HepG2 (cell line): ENCODE measurements at regions not wholly inside any gene's neighbourhood (a gene's known extent, or its start where the extent isn't known, plus 50 kb on each side); places are given as distances from the start of the nearest gene placed in this dataset.

Experiments
- ATAC-seq: fragments of 200-7000 bp; cut with Tn5 transposase; 3 replicates; pipeline ENCODE4 v1.9.1; 2020; ENCODE audit warnings: mild to moderate bottlenecking, moderate library complexity
- BruUV-seq: library from RNA; stranded (reverse); fragments of 400-500 nt; replicated peaks from 2 replicates; lab custom pipeline; 2021; lab: Mats Ljungman, UMichigan
- CTCF ChIA-PET: fragments of 300-600 bp; formaldehyde crosslinking; extraction: SDS; loops from one replicate; lab custom pipeline; 2021; ENCODE audit warnings: low total read pairs, inconsistent platforms, low intra/inter-chr PET ratio; lab: Yijun Ruan, JAX
- POLR2A ChIA-PET: fragments of 350-600 bp; sonication (Branson Sonifier 250); formaldehyde crosslinking; loops from one replicate; lab custom pipeline; 2020; ENCODE audit warnings: antibody characterized with exemption, inconsistent platforms; lab: Yijun Ruan, JAX
- DNase-seq: peaks from one replicate; pipeline ENCODE4 v3.0.0-alpha.2; 2015; ENCODE audit warnings: low spot score
- FAIRE-seq: peaks from 3 replicates; lab custom pipeline; 2011; peaks lifted over from hg19 to GRCh38; lab: Jason Lieb, UNC
- H2AFZ ChIP-seq: one replicate; pipeline ENCODE4 v1.6.1; 2011; ENCODE audit warnings: low read length, inconsistent platforms
- H3K27ac ChIP-seq: fragments of 300-600 bp; 3 replicates; pipeline ENCODE4 v1.8.0; 2011; ENCODE audit warnings: mixed run types, mild to moderate bottlenecking, mixed read lengths, low read length, inconsistent platforms; ENCODE audit not compliant: insufficient read depth; ENCODE audit errors: extremely low read length
- H3K27me3 ChIP-seq, 2 experiments: fragments of 200-600 bp in 1 of 2; 2 replicates in 1 of 2; 3 replicates in 1 of 2; pipeline versions ENCODE4 v1.6.0 to v1.8.0; 2011; ENCODE audit warnings: low read length in 2 of 2, mild to moderate bottlenecking in 2 of 2, moderate library complexity in 2 of 2, inconsistent platforms in 1 of 2; ENCODE audit not compliant: insufficient read depth in 2 of 2, control insufficient read depth in 1 of 2
- H3K36me3 ChIP-seq, 2 experiments: fragments of 200-600 bp in 1 of 2; replicated peaks in 1 of 2; 2 replicates in 1 of 2; 3 replicates in 1 of 2; pipeline versions ENCODE4 v1.5.1 to v1.8.0; 2011; ENCODE audit warnings: low read length in 2 of 2, inconsistent platforms in 1 of 2; ENCODE audit not compliant: insufficient read depth in 2 of 2, control insufficient read depth in 1 of 2
- H3K4me1 ChIP-seq: 2 replicates; pipeline ENCODE4 v1.5.1; 2012; ENCODE audit warnings: low read length, inconsistent platforms; ENCODE audit not compliant: insufficient read depth
- H3K4me2 ChIP-seq: 2 replicates; pipeline ENCODE4 v1.6.0; 2011; ENCODE audit warnings: low read depth, low read length, inconsistent platforms
- H3K4me3 ChIP-seq, 3 experiments: fragments of 200-600 bp in 1 of 3; sonication (generic), shearing (Covaris generic) in 1 of 3; replicated peaks in 1 of 3; 2 replicates each; pipeline ENCODE4 v1.5.1; 2011 to 2016; ENCODE audit warnings: low read length in 3 of 3, inconsistent platforms in 2 of 3, low read depth in 2 of 3, mild to moderate bottlenecking in 2 of 3, control low read depth in 1 of 3, mixed read lengths in 1 of 3; ENCODE audit not compliant: insufficient read depth in 1 of 3
- H3K79me2 ChIP-seq: one replicate; pipeline ENCODE4 v1.6.1; 2011; ENCODE audit warnings: low read length, inconsistent platforms; ENCODE audit not compliant: insufficient read depth
- H3K9ac ChIP-seq: 2 replicates; pipeline ENCODE4 v1.6.0; 2011; ENCODE audit warnings: mild to moderate bottlenecking, low read depth, low read length, inconsistent platforms; ENCODE audit not compliant: insufficient read depth
- H3K9me3 ChIP-seq: 2 replicates; pipeline ENCODE4 v1.5.1; 2012; ENCODE audit warnings: mild to moderate bottlenecking, low read length
- H4K20me1 ChIP-seq: 2 replicates; pipeline ENCODE4 v1.6.0; 2011; ENCODE audit warnings: inconsistent platforms, mild to moderate bottlenecking, low read length, moderate library complexity; ENCODE audit not compliant: insufficient read depth
- ARNTL ChIP-seq: sonication (generic); formaldehyde crosslinking; IDR thresholded peaks from 2 replicates; pipeline ENCODE4 v1.4.0; 2020; ENCODE audit warnings: mild to moderate bottlenecking, missing genetic modification reagents
- HMGXB4 ChIP-seq, 2 experiments: sonication (generic) in 1 of 2; formaldehyde crosslinking in 1 of 2; IDR thresholded peaks; 2 replicates each; pipeline versions ENCODE4 v1.4.0 to v1.6.1; 2018 to 2020; ENCODE audit warnings: missing genetic modification reagents in 2 of 2, borderline replicate concordance in 1 of 2, low read depth in 1 of 2, mild to moderate bottlenecking in 1 of 2, missing biosample characterization in 1 of 2
- HNRNPLL ChIP-seq: fragments of 200-400 bp; formaldehyde crosslinking; IDR thresholded peaks from 2 replicates; pipeline ENCODE4 v1.6.1; 2017; ENCODE audit warnings: mild to moderate bottlenecking, low read depth, low read length; ENCODE audit not compliant: poor library complexity, severe bottlenecking
- HOMEZ ChIP-seq: IDR thresholded peaks from 2 replicates; pipeline ENCODE4 v1.6.1; 2016; ENCODE audit warnings: low read depth
- KDM1A ChIP-seq: IDR thresholded peaks from 2 replicates; pipeline ENCODE4 v1.6.1; 2016; ENCODE audit warnings: missing compliant biosample characterization
- MAFF ChIP-seq: IDR thresholded peaks from 2 replicates; pipeline ENCODE4 v1.6.1; 2011; ENCODE audit warnings: low read depth, low read length, improper control_type of control experiment
- MAFK ChIP-seq, 2 experiments: IDR thresholded peaks in 1 of 2; conservative IDR thresholded peaks in 1 of 2; 2 replicates each; pipeline ENCODE4 v1.6.1; 2011; ENCODE audit warnings: improper control_type of control experiment in 2 of 2, low read length in 2 of 2
- MIER3 ChIP-seq: IDR thresholded peaks from 2 replicates; pipeline ENCODE4 v1.6.1; 2016; ENCODE audit warnings: missing compliant biosample characterization, borderline replicate concordance
- MTF2 ChIP-seq: sonication (generic); formaldehyde crosslinking; IDR thresholded peaks from 2 replicates; pipeline ENCODE4 v1.5.0; 2020; ENCODE audit warnings: missing genetic modification reagents, borderline replicate concordance
- NFE2L2 ChIP-seq: fragments of 150-350 bp; IDR thresholded peaks from 2 replicates; pipeline ENCODE4 v1.6.1; 2014; ENCODE audit warnings: low read length
- ZMYM3 ChIP-seq: sonication (generic); formaldehyde crosslinking; IDR thresholded peaks from 2 replicates; pipeline ENCODE4 v1.5.1; 2020; ENCODE audit warnings: mild to moderate bottlenecking, missing genetic modification reagents
- ZMYM4 ChIP-seq: sonication (generic); formaldehyde crosslinking; IDR thresholded peaks from 2 replicates; pipeline ENCODE4 v1.8.1; 2023; ENCODE audit warnings: mild to moderate bottlenecking, missing genetic modification reagents
- ZNF720 ChIP-seq: sonication (generic); formaldehyde crosslinking; IDR thresholded peaks from 2 replicates; pipeline ENCODE4 v1.4.0; 2020; ENCODE audit warnings: missing genetic modification reagents
- WGBS: methylation state at CpG from one replicate; pipeline ENCODE4 v1.1.6; 2017; ENCODE audit warnings: low lambda C conversion rate; 5-methylcytosine and 5-hydroxymethylcytosine counted together
- in situ Hi-C: cut with HindIII; loops from 2 replicates; pipeline ENCODE4 v1.10.0; 2017; ENCODE audit warnings: low pct_unique_long_range_greater_than_20kb; ENCODE audit not compliant: extremely low pct_ligation_motif_present
- intact Hi-C: fragments of 100-400 bp; cut with micrococcal nuclease; formaldehyde crosslinking; loops from one replicate; pipeline ENCODE4 v1.10.0; 2022; ENCODE audit not compliant: unreplicated experiment

- H3K27ac ChIP-seq = no peak overlapping the region
- in situ Hi-C loops (no loop called here), intact Hi-C loops (no loop called here)
- DNase-seq = no peak
- ChIA-PET CTCF (no interaction called here), POLR2A (no interaction called here)
- no peaks in the 10 kb centered on the region for H3K79me2 ChIP-seq
- 2% methylated on average over 8 of the region's 8 CpGs for WGBS
- TF ChIP-seq NFE2L2 (0 out of 2 replicates have a peak, but pooled peaks have one; percentile 11), ZMYM3 (no peak)
- no peak overlapping the region for H3K4me2 ChIP-seq
- no peaks in the 10 kb centered on the region for H3K4me1 ChIP-seq
- no peak overlapping the region for H3K9ac ChIP-seq
- H3K4me3 ChIP-seq = no peak overlapping the region
- no TSS peak for BruUV-seq
- no peaks in the 10 kb centered on the region for H3K27me3 ChIP-seq
- H3K36me3 ChIP-seq = no peaks in the 10 kb centered on the region
- 0 out of 2 replicates have a peak, but pooled peaks cover 7% of the 10 kb centered on the region for H3K9me3 ChIP-seq
- no peaks in the 10 kb centered on the region for H4K20me1 ChIP-seq
- H2AFZ ChIP-seq = no peak overlapping the region
- no peak for ATAC-seq
- no peak for FAIRE-seq
Observed at GRCh38 chr2:82825410-82826090, 1633.5 kb downstream of the SUCLG1 start.

DNA sequence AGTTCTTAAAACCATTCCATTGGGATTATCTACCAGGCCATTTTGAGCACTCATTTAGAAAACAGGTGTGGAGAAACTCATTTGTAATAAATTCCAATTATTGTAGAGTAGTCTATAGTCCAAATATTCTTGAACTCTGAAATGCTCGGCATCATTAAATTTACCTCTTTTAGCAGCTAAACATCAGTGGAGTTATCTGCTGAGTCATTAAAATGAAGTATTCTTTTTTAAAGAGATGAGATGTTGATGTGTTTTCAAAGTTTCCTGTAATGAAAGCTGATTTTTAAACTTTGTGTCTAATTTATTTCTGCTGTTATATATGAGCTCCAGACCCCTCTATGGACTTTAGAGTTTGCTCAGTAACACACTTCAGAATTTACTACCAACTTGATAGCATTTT lies 1635.2 kb downstream of the SUCLG1 start:
- FAIRE-seq (no peak), DNase-seq (no peak), ATAC-seq (no peak)
- H3K4me1 ChIP-seq = no peaks in the 10 kb centered on the region
- H3K9me3 ChIP-seq = peaks cover 13% of the 10 kb centered on the region; the same call in 1 of the 2 replicates
- CTCF ChIA-PET = no interaction called here
- H3K79me2 ChIP-seq = no peaks in the 10 kb centered on the region
- H3K36me3 ChIP-seq = no peaks in the 10 kb centered on the region
- TF ChIP-seq MAFF = peak; percentile 77
- no peak for TF ChIP-seq HNRNPLL
- no peak for TF ChIP-seq MIER3
- no peak for TF ChIP-seq HOMEZ (CRISPR knock-in tag)
- TF ChIP-seq ZNF720 (CRISPR knock-in tag) = no peak
- no peak for TF ChIP-seq MTF2 (CRISPR knock-in tag)
- no peak for TF ChIP-seq ZMYM4
- TF ChIP-seq KDM1A (CRISPR knock-in tag) = no peak
- peak; percentile 83 to 89 for TF ChIP-seq MAFK (conservative IDR thresholded peaks at IDR 0.05 in 1 of 2, IDR thresholded peaks at IDR 0.05 in 1 of 2; ENCODE audit: low read length in 2 of 2)
- TF ChIP-seq ARNTL (CRISPR knock-in tag) = no peak
- TF ChIP-seq HMGXB4 (CRISPR knock-in tag; IDR thresholded peaks at IDR 0.05; ENCODE audit: borderline replicate concordance in 1 of 2, low read depth in 1 of 2) = no peak
- no peaks in the 10 kb centered on the region for H3K27me3 ChIP-seq
- in situ Hi-C loops (no loop called here), intact Hi-C loops (no loop called here)
- H2AFZ ChIP-seq = no peak overlapping the region
- H3K4me2 ChIP-seq = no peak overlapping the region
- POLR2A ChIA-PET = no interaction called here
- BruUV-seq = no TSS peak
- 0% methylated on average over 1 of the region's 1 CpG for WGBS
- no peak overlapping the region for H3K9ac ChIP-seq
- no peak overlapping the region for H3K27ac ChIP-seq
- H3K4me3 ChIP-seq = no peak overlapping the region
- H4K20me1 ChIP-seq = no peaks in the 10 kb centered on the region
